Activated T-cell treated with anti-CD3 and anti-CD28 coated beads for 24 hours (primary cell): ENCODE measurements at regions not wholly inside any gene's neighbourhood (a gene's known extent, or its start where the extent isn't known, plus 50 kb on each side); places are given as distances from the start of the nearest gene placed in this dataset.
"Not testable (repeated sequence)": the region's sequence is repeated elsewhere in the genome, so short reads cannot be mapped to it uniquely, and the experiment has no call there.

Experiments used
- DNase-seq: peaks from one replicate; pipeline ENCODE4 v3.0.0-alpha.2; 2020; ENCODE audit warnings: low read depth

- DNase-seq: not testable (repeated sequence)
Measured at GRCh38 chr14:38062223-38062622, 145.5 kb upstream of the SSTR1 start.

GRCh38 chr14:38063711-38064320, 143.9 kb upstream of the SSTR1 start:
- DNase-seq: no peak

GRCh38 chr14:38065106-38065762, 142.5 kb upstream of the SSTR1 start:
- peak; percentile 32 for DNase-seq

GRCh38 chr14:38070061-38070588, 137.6 kb upstream of the SSTR1 start:
- DNase-seq: no peak

GRCh38 chr14:38073641-38074040, 134.1 kb upstream of the SSTR1 start:
- no peak for DNase-seq

- no peak for DNase-seq
Measured at GRCh38 chr14:38074081-38074480, 133.6 kb upstream of the SSTR1 start.

GRCh38 chr14:38074754-38075153, 132.9 kb upstream of the SSTR1 start:
- no peak for DNase-seq

- no peak for DNase-seq
Measured at GRCh38 chr14:38078393-38078792, 129.3 kb upstream of the SSTR1 start.

- no peak for DNase-seq
Measured at GRCh38 chr14:38079268-38079667, 128.4 kb upstream of the SSTR1 start.

- DNase-seq: no peak
Measured at GRCh38 chr14:38079886-38080285, 127.8 kb upstream of the SSTR1 start.

GRCh38 chr14:38080696-38081095, 127.0 kb upstream of the SSTR1 start:
- no peak for DNase-seq

- DNase-seq: no peak
Measured at GRCh38 chr14:38083039-38083438, 124.7 kb upstream of the SSTR1 start.

- DNase-seq: no peak
Measured at GRCh38 chr14:38089123-38089522, 118.6 kb upstream of the SSTR1 start.

- DNase-seq: no peak
Measured at GRCh38 chr14:38090506-38090905, 117.2 kb upstream of the SSTR1 start.

- no peak for DNase-seq
Measured at GRCh38 chr14:38098074-38098836, 109.4 kb upstream of the SSTR1 start.

GRCh38 chr14:38101679-38102078, 106.0 kb upstream of the SSTR1 start:
- DNase-seq: no peak

- no peak for DNase-seq
Measured at GRCh38 chr14:38103542-38104225, 104.0 kb upstream of the SSTR1 start.

- no peak for DNase-seq
Measured at GRCh38 chr14:38105106-38105702, 102.5 kb upstream of the SSTR1 start.

GRCh38 chr14:38107216-38107631, 100.5 kb upstream of the SSTR1 start:
- peak; percentile 7 for DNase-seq

GRCh38 chr14:38108681-38109080, 99.0 kb upstream of the SSTR1 start:
- no peak for DNase-seq

- DNase-seq: no peak
Measured at GRCh38 chr14:38110258-38110657, 97.4 kb upstream of the SSTR1 start.

- no peak for DNase-seq
Measured at GRCh38 chr14:38111046-38111445, 96.7 kb upstream of the SSTR1 start.
